IMR-90 (cell line): ENCODE measurements at regions not wholly inside any gene's neighbourhood (a gene's known extent, or its start where the extent isn't known, plus 50 kb on each side); places are given as distances from the start of the nearest gene placed in this dataset.

ENCODE experiments used
- ATAC-seq: fragments of 200-7000 bp; cut with Tn5 transposase; 2 replicates; pipeline ENCODE4 v1.9.1; 2020; ENCODE audit warnings: low read depth, mild to moderate bottlenecking, moderate library complexity
- BruUV-seq: library from RNA; stranded (reverse); fragments of 400-500 nt; replicated peaks from 2 replicates; lab custom pipeline; 2021; lab: Mats Ljungman, UMichigan
- CTCF ChIA-PET: fragments of 300-600 bp; formaldehyde crosslinking; extraction: SDS; loops from one replicate; lab custom pipeline; 2021; ENCODE audit warnings: antibody characterized with exemption; lab: Yijun Ruan, JAX
- POLR2A ChIA-PET: fragments of 300-600 bp; sonication (Branson Sonifier 250); formaldehyde crosslinking; loops from one replicate; lab custom pipeline; 2022; ENCODE audit warnings: antibody characterized with exemption; ENCODE audit not compliant: unreplicated experiment; lab: Charles Lee
- DNase-seq: peaks from one replicate; pipeline ENCODE4 v3.0.0; 2013
- H2AFZ ChIP-seq: replicated peaks from 2 replicates; pipeline ENCODE3; 2013; ENCODE audit warnings: low read length, mild to moderate bottlenecking; ENCODE audit not compliant: poor library complexity
- H2AK5ac ChIP-seq: 2 replicates; pipeline ENCODE4 v1.6.1; 2013; ENCODE audit warnings: low read depth, low read length, inconsistent platforms
- H2AK9ac ChIP-seq: replicated peaks from 2 replicates; pipeline ENCODE3; 2013; ENCODE audit warnings: mild to moderate bottlenecking, low read depth, low read length, moderate library complexity; ENCODE audit not compliant: poor library complexity
- H2BK120ac ChIP-seq: 2 replicates; pipeline ENCODE4 v1.6.1; 2013; ENCODE audit warnings: low read depth, low read length, inconsistent platforms
- H2BK15ac ChIP-seq: 3 replicates; pipeline ENCODE4 v1.6.1; 2013; ENCODE audit warnings: low read depth, low read length, inconsistent platforms
- H2BK20ac ChIP-seq: 2 replicates; pipeline ENCODE4 v1.6.1; 2013; ENCODE audit warnings: low read depth, mild to moderate bottlenecking, inconsistent platforms, low read length, moderate library complexity
- H2BK5ac ChIP-seq: 2 replicates; pipeline ENCODE4 v1.6.1; 2013; ENCODE audit warnings: mild to moderate bottlenecking, low read depth, low read length, inconsistent platforms; ENCODE audit not compliant: poor library complexity, severe bottlenecking
- H3K14ac ChIP-seq: replicated peaks from 2 replicates; pipeline ENCODE4 v1.6.1; 2013; ENCODE audit warnings: low read depth, low read length, inconsistent platforms
- H3K18ac ChIP-seq: 2 replicates; pipeline ENCODE4 v1.6.1; 2013; ENCODE audit warnings: low read depth, low read length, control low read depth
- H3K23ac ChIP-seq: 2 replicates; pipeline ENCODE4 v1.6.1; 2013; ENCODE audit warnings: low read depth, low read length, inconsistent platforms
- H3K27ac ChIP-seq: 2 replicates; pipeline ENCODE4 v1.5.1; 2013; ENCODE audit warnings: mild to moderate bottlenecking, control low read depth, low read length; ENCODE audit not compliant: insufficient read depth
- H3K27me3 ChIP-seq: 2 replicates; pipeline ENCODE4 v1.6.1; 2013; ENCODE audit warnings: low read length; ENCODE audit not compliant: control insufficient read depth, insufficient read depth
- H3K36me3 ChIP-seq: 2 replicates; pipeline ENCODE4 v1.6.1; 2013; ENCODE audit warnings: low read length, mixed read lengths; ENCODE audit not compliant: control insufficient read depth, insufficient read depth
- H3K4ac ChIP-seq: 2 replicates; pipeline ENCODE4 v1.6.1; 2013; ENCODE audit warnings: low read depth, low read length, inconsistent platforms
- H3K4me1 ChIP-seq: 2 replicates; pipeline ENCODE4 v1.6.1; 2013; ENCODE audit warnings: low read length, mixed read lengths; ENCODE audit not compliant: control insufficient read depth, insufficient read depth
- H3K4me2 ChIP-seq: 2 replicates; pipeline ENCODE4 v1.6.1; 2013; ENCODE audit warnings: low read depth, mild to moderate bottlenecking, control low read depth, low read length, moderate library complexity
- H3K4me3 ChIP-seq: 2 replicates; pipeline ENCODE4 v1.5.1; 2013; ENCODE audit warnings: low read depth, mild to moderate bottlenecking, control low read depth, low read length, moderate library complexity; ENCODE audit not compliant: insufficient read depth
- H3K56ac ChIP-seq: 2 replicates; pipeline ENCODE4 v1.6.1; 2013; ENCODE audit warnings: low read length, inconsistent platforms; ENCODE audit not compliant: insufficient read depth; ENCODE audit errors: extremely low read depth
- H3K79me1 ChIP-seq, 2 experiments: 2 replicates each; pipeline ENCODE4 v1.6.1; 2013; ENCODE audit warnings: low read length in 2 of 2, inconsistent platforms in 1 of 2, low read depth in 1 of 2
- H3K9ac ChIP-seq: 2 replicates; pipeline ENCODE4 v1.6.1; 2013; ENCODE audit warnings: low read depth, low read length, control low read depth
- H3K9me1 ChIP-seq: 2 replicates; pipeline ENCODE4 v1.6.1; 2013; ENCODE audit warnings: low read length, inconsistent platforms; ENCODE audit not compliant: insufficient read depth
- H3K9me3 ChIP-seq: 2 replicates; pipeline ENCODE4 v1.6.1; 2013; ENCODE audit warnings: low read length; ENCODE audit not compliant: control insufficient read depth, insufficient read depth
- H4K20me1 ChIP-seq: 2 replicates; pipeline ENCODE4 v1.6.1; 2013; ENCODE audit warnings: low read length, inconsistent platforms; ENCODE audit not compliant: insufficient read depth
- H4K5ac ChIP-seq: 2 replicates; pipeline ENCODE4 v1.6.1; 2013; ENCODE audit warnings: mild to moderate bottlenecking, low read depth, low read length, control low read depth
- H4K8ac ChIP-seq, 2 experiments: 2 replicates each; pipeline ENCODE4 v1.6.1; 2013; ENCODE audit warnings: low read depth in 2 of 2, low read length in 2 of 2, control low read depth in 1 of 2, inconsistent platforms in 1 of 2
- H4K91ac ChIP-seq: 2 replicates; pipeline ENCODE4 v1.6.1; 2013; ENCODE audit warnings: low read depth, low read length, inconsistent platforms; ENCODE audit not compliant: insufficient read depth
- BHLHE40 ChIP-seq: fragments of 150-350 bp; IDR thresholded peaks from 2 replicates; pipeline ENCODE4 v1.6.1; 2016; ENCODE audit warnings: mild to moderate bottlenecking, low read depth, low read length
- MAFK ChIP-seq: IDR thresholded peaks from 2 replicates; pipeline ENCODE4 v1.6.1; 2012; ENCODE audit warnings: low read depth, low read length, improper control_type of control experiment
- MAZ ChIP-seq: IDR thresholded peaks from 2 replicates; pipeline ENCODE4 v1.6.1; 2012; ENCODE audit warnings: low read depth, mild to moderate bottlenecking, low read length, improper control_type of control experiment, moderate library complexity, borderline replicate concordance
- MXI1 ChIP-seq: IDR thresholded peaks from 2 replicates; pipeline ENCODE4 v1.6.1; 2012; ENCODE audit warnings: low read depth, mild to moderate bottlenecking, low read length, moderate library complexity, borderline replicate concordance
- NFE2L2 ChIP-seq: fragments of 150-350 bp; IDR thresholded peaks from 2 replicates; pipeline ENCODE4 v1.6.1; 2016; ENCODE audit warnings: low read depth, mild to moderate bottlenecking, low read length
- RAD21 ChIP-seq: IDR thresholded peaks from 2 replicates; pipeline ENCODE4 v1.6.1; 2012; ENCODE audit warnings: low read length, improper control_type of control experiment
- RCOR1 ChIP-seq: IDR thresholded peaks from 2 replicates; pipeline ENCODE4 v1.6.1; 2012; ENCODE audit warnings: mild to moderate bottlenecking, low read length, improper control_type of control experiment; ENCODE audit not compliant: insufficient replicate concordance
- RFX5 ChIP-seq: IDR thresholded peaks from 2 replicates; pipeline ENCODE4 v1.8.0; 2012; ENCODE audit warnings: low read depth, mild to moderate bottlenecking, low read length, moderate library complexity
- SMC3 ChIP-seq: fragments of 150-350 bp; IDR thresholded peaks from 2 replicates; pipeline ENCODE4 v1.6.1; 2016; ENCODE audit warnings: low read depth, mild to moderate bottlenecking, antibody characterized with exemption, low read length, moderate library complexity
- USF2 ChIP-seq: fragments of 150-350 bp; IDR thresholded peaks from 2 replicates; pipeline ENCODE4 v1.6.1; 2017; ENCODE audit warnings: mild to moderate bottlenecking, antibody characterized with exemption, low read length, low read depth
- WGBS, 2 experiments: methylation state at CpG; one replicate each; pipeline versions ENCODE4 v1.1.5 to v1.1.7; 2013; ENCODE audit warnings: missing lambda C conversion rate in 2 of 2; ENCODE audit not compliant: insufficient read length in 1 of 2; ENCODE audit errors: extremely low coverage in 2 of 2; 5-methylcytosine and 5-hydroxymethylcytosine counted together
- dilution Hi-C: fragments of 300-500 bp; cut with HindIII; formaldehyde crosslinking; loops from one replicate; pipeline ENCODE4 v1.14.3; 2018; ENCODE audit warnings: low sequenced_read_pairs; ENCODE audit not compliant: unreplicated experiment
- in situ Hi-C: fragments of 300-500 bp; cut with MboI; formaldehyde crosslinking; loops from 3 replicates; pipeline ENCODE4 v1.14.3; 2019; ENCODE audit warnings: low sequenced_read_pairs, inconsistent platforms, mixed read lengths
- intact Hi-C: fragments of 100-400 bp; cut with micrococcal nuclease; formaldehyde crosslinking; loops from 2 replicates; pipeline ENCODE4 v1.10.0; 2022
- TF ChIP-seq, protein P1 (sequence below): fragments of 150-350 bp; IDR thresholded peaks from 2 replicates; pipeline ENCODE4 v1.6.1; 2016; ENCODE audit warnings: low read depth, mild to moderate bottlenecking, low read length, moderate library complexity, borderline replicate concordance

DNA sequence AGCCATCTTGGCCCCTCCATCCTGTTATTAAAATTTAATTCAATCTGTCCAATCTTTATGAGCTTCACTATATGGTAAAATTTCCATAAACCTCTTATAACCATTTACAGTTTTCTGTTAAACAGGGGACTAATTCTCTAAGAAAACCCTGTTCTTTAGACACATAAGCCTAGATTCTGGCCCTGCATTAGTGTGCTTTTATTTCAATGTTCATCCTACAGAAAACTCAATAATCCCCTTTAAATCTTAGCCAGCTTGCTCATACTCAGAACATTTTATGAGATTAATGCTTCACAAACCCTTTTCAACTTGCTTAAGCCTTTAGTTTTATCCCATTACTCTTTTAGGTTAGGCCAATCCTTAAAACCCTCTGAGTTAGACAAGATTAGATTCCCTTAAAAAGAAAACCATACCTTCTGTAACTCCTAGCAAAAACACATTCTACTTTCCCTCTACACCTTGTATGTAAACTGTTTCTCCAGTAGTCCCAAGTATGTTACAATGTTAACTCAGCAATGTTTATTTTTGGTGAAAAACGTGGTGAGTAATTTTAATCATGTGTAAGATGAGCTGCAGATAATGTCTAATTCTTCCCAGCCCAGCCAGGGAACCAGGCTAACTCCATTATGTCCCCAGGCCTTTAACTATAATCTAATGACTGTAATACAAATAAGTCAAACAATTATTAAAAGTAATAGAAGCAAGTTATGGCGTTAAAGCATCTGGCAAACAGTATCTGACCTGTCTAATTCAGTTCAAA, 1953.4 kb upstream of the LRRTM1 start:
- no peak overlapping the region for H2AFZ ChIP-seq
- H3K14ac ChIP-seq, result no peak overlapping the region
- H3K4me1 ChIP-seq, result no peaks in the 10 kb centered on the region
- POLR2A ChIA-PET, result no interaction called here
- ATAC-seq, result no peak
- no peak overlapping the region for H3K9ac ChIP-seq
- dilution Hi-C loops (no loop called here), intact Hi-C loops (no loop called here), in situ Hi-C loops (no loop called here)
- no peak overlapping the region for H4K91ac ChIP-seq
- H3K9me3 ChIP-seq, result peaks cover 24% of the 10 kb centered on the region; the same call in 1 of the 2 replicates
- BruUV-seq, result no TSS peak
- H2AK5ac ChIP-seq, result no peak overlapping the region
- H3K27me3 ChIP-seq, result no peaks in the 10 kb centered on the region
- no peak overlapping the region for H2BK5ac ChIP-seq
- no peak overlapping the region for H3K56ac ChIP-seq
- H4K8ac ChIP-seq, result no peak overlapping the region
- H3K23ac ChIP-seq, result no peak overlapping the region
- no peak overlapping the region for H3K4me3 ChIP-seq
- H2AK9ac ChIP-seq, result no peak overlapping the region
- H3K36me3 ChIP-seq, result no peaks in the 10 kb centered on the region
- CTCF ChIA-PET, result no interaction called here
- H3K4ac ChIP-seq, result no peak overlapping the region
- H2BK120ac ChIP-seq, result no peak overlapping the region
- H3K79me1 ChIP-seq, result no peaks in the 10 kb centered on the region
- H3K4me2 ChIP-seq, result no peak overlapping the region
- H2BK15ac ChIP-seq, result no peak overlapping the region
- TF ChIP-seq, protein P1, sequence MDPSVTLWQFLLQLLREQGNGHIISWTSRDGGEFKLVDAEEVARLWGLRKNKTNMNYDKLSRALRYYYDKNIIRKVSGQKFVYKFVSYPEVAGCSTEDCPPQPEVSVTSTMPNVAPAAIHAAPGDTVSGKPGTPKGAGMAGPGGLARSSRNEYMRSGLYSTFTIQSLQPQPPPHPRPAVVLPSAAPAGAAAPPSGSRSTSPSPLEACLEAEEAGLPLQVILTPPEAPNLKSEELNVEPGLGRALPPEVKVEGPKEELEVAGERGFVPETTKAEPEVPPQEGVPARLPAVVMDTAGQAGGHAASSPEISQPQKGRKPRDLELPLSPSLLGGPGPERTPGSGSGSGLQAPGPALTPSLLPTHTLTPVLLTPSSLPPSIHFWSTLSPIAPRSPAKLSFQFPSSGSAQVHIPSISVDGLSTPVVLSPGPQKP, result no peak
- no peak for TF ChIP-seq MAZ
- TF ChIP-seq RFX5, result no peak
- no peak for TF ChIP-seq BHLHE40
- no peak for TF ChIP-seq MXI1
- TF ChIP-seq MAFK, result no peak
- no peak for TF ChIP-seq USF2
- TF ChIP-seq NFE2L2, result no peak
- no peak for TF ChIP-seq RCOR1
- TF ChIP-seq SMC3, result no peak
- no peak for TF ChIP-seq RAD21
- no peaks in the 10 kb centered on the region for H4K20me1 ChIP-seq
- H2BK20ac ChIP-seq, result no peak overlapping the region
- H4K5ac ChIP-seq, result no peak overlapping the region
- no peak for DNase-seq
- H3K18ac ChIP-seq, result no peak overlapping the region
- H3K27ac ChIP-seq, result no peak overlapping the region
- H3K9me1 ChIP-seq, result no peaks in the 10 kb centered on the region
- no CpG with 5 or more reads among the region's 2 CpGs for WGBS, 2 experiments
